Activated CD4-positive, alpha-beta T cell treated with anti-CD3 and anti-CD28 coated beads for 36 hours (primary cell): ENCODE measurements at regions not wholly inside any gene's neighbourhood (a gene's known extent, or its start where the extent isn't known, plus 50 kb on each side); places are given as distances from the start of the nearest gene placed in this dataset.
"Not testable (repeated sequence)": the region's sequence is repeated elsewhere in the genome, so short reads cannot be mapped to it uniquely, and the experiment has no call there.

Source experiments
- ATAC-seq: fragments of 200-7000 bp; cut with Tn5 transposase; one replicate; pipeline ENCODE4 v1.10.0; 2021; ENCODE audit warnings: mild to moderate bottlenecking, moderate library complexity
- CTCF ChIA-PET: fragments of 350-600 bp; sonication (Branson Sonifier 250); formaldehyde crosslinking; loops from one replicate; lab custom pipeline; 2021; ENCODE audit warnings: antibody characterized with exemption; lab: Charles Lee
- POLR2A ChIA-PET: fragments of 350-600 bp; sonication (Branson Sonifier 250); formaldehyde crosslinking; loops from one replicate; lab custom pipeline; 2021; ENCODE audit warnings: antibody characterized with exemption, inconsistent platforms; lab: Charles Lee
- DNase-seq: peaks from one replicate; pipeline ENCODE4 v3.0.0-alpha.2; 2020
- H3K27ac Mint-ChIP-seq: one replicate; pipeline ENCODE4 v1.8.0; 2021; ENCODE audit warnings: mixed read lengths
- H3K27me3 Mint-ChIP-seq: one replicate; pipeline ENCODE4 v1.8.0; 2021; ENCODE audit warnings: mixed read lengths
- H3K36me3 Mint-ChIP-seq: one replicate; pipeline ENCODE4 v1.8.0; 2021; ENCODE audit warnings: low read depth, mixed read lengths
- H3K4me1 Mint-ChIP-seq: one replicate; pipeline ENCODE4 v1.8.0; 2021; ENCODE audit warnings: mixed read lengths
- H3K4me3 Mint-ChIP-seq: one replicate; pipeline ENCODE4 v1.8.0; 2021; ENCODE audit warnings: mild to moderate bottlenecking, moderate library complexity, mixed read lengths
- H3K9me3 Mint-ChIP-seq: one replicate; pipeline ENCODE4 v1.8.0; 2021; ENCODE audit warnings: low read depth, mixed read lengths
- intact Hi-C, 2 experiments: fragments of 100-400 bp; cut with DNase I in 1 of 2; cut with micrococcal nuclease in 1 of 2; formaldehyde crosslinking; loops; one replicate each; pipeline versions ENCODE4 v1.14.2 to v1.15.1; 2022 to 2024; cut with DNase I, micrococcal nuclease

DNA sequence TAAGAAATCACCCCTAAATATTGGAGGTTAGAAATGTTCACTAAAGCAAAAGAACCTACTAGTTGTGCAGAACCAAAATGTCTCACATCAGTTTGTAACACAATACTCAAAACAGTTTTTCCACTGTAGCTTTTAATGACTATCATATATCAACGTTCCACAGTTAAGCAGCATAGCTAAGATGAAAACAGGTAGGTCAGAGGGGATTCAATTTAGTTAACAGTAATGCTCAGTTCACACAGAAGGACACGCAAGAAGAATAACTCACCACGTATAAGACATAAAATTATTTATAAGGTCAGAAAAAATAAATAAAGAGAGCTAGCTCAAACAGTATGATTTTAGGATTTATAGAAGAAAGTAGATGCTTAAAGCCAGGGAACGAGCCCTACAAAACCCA is 118.9 kb upstream of the CCDC150 start:
- H3K4me3 Mint-ChIP-seq: no peak overlapping the region
- H3K9me3 Mint-ChIP-seq: no peaks in the 10 kb centered on the region
- intact Hi-C loops: no loop called here
- no peaks in the 10 kb centered on the region for H3K36me3 Mint-ChIP-seq
- ChIA-PET POLR2A (no interaction called here), CTCF (interaction anchor here (0.6 kb wide), 1 partner anchor 585 kb away, joined by 3 read pairs; no protein-coding TSS in a partner anchor)
- H3K27me3 Mint-ChIP-seq: no peaks in the 10 kb centered on the region
- ATAC-seq: no peak
- no peak overlapping the region for H3K27ac Mint-ChIP-seq
- H3K4me1 Mint-ChIP-seq: no peaks in the 10 kb centered on the region
- DNase-seq: no peak

DNA sequence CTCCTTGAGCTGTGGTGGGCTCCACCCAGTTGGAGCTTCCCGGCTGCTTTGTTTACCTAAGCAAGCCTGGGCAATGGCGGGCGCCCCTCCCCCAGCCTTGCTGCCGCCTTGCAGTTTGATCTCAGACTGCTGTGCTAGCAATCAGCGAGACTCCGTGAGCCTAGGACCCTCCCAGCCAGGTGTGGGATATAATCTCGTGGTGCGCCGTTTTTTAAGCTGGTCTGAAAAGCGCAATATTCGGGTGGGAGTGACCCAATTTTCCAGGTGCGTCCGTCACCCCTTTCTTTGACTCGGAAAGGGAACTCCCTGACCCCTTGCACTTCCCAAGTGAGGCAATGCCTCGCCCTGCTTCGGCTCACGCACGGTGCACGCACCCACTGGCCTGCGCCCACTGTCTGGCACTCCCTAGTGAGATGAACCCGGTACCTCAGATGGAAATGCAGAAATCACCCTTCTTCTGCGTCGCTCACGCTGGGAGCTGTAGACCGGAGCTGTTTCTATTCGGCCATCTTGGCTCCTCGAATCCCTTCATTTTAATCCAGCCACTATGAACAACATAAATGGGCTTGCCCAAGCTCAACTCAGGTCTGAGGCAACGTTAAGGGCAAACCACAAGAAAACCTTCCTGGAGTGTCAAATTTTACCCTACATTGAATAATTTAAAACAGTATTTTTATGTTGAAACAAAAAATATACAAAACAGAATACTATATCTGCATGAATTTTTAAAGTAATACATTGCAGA is 112.4 kb upstream of the CCDC150 start:
- H3K4me3 Mint-ChIP-seq, H3K27ac Mint-ChIP-seq, CTCF ChIA-PET, ATAC-seq, H3K9me3 Mint-ChIP-seq, DNase-seq, intact Hi-C loops, H3K4me1 Mint-ChIP-seq, POLR2A ChIA-PET, H3K27me3 Mint-ChIP-seq, H3K36me3 Mint-ChIP-seq: not testable (repeated sequence)

DNA sequence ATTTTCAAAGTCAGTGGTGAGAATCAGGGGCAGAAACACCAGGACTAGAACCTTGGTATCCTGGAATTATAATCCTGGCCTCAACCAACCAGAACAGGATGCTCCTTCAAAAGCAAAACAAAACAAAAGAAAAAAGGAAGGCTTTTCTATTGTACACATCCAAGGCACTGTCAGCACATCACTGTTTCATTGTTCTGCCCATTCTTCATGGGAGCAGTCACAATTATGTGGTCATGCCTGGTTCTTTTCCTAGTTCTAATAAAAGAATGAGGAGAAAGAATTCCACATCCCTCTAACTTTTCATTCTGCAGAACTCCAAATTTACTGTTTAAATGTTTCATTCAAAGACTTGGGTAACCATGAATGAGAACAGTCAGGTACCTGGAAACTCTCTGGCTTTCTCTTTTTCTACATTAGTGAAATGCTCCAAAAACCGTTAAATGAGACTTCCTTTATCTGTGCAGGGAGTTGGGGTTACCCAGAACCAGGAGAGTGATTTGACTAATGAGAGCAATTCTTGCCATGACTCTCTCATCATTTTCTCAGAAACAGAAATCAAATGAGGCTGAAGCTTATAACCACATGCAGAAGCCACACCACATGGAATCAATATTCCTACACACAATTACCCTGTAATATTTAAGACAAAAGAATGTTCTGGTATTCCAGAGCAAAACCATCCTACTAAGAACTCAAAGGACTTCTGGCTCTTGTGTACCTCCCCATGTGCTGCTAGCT is 110.9 kb upstream of the CCDC150 start:
- H3K9me3 Mint-ChIP-seq: no peaks in the 10 kb centered on the region
- peaks cover 8% of the 10 kb centered on the region for H3K27me3 Mint-ChIP-seq
- H3K4me3 Mint-ChIP-seq: no peak overlapping the region
- intact Hi-C loops: no loop called here
- no peak overlapping the region for H3K27ac Mint-ChIP-seq
- ChIA-PET POLR2A (no interaction called here), CTCF (no interaction called here)
- ATAC-seq: peak; percentile 39
- H3K4me1 Mint-ChIP-seq: no peaks in the 10 kb centered on the region
- H3K36me3 Mint-ChIP-seq: no peaks in the 10 kb centered on the region
- no peak for DNase-seq

DNA sequence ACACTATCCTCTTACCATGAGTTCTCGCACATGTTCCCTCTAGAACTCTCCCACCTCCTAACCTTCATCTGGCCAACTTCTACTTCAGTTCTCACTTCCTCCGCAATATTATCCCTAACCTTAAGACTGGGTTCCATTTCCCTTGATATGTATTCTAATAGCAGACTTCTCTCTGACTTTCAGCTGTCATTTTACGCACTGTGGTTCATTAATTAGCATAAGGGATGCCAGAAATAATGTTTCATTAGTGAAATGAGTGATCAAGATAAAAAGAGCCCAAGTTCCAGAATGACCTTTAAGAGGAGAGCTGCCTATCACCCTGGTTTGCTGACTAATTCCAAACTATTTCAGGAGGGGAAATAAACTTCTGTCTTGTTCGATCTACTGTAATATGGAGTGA is 108.6 kb upstream of the CCDC150 start:
- no peaks in the 10 kb centered on the region for H3K9me3 Mint-ChIP-seq
- ChIA-PET CTCF (no interaction called here), POLR2A (no interaction called here)
- intact Hi-C loops: no loop called here
- H3K4me1 Mint-ChIP-seq: no peaks in the 10 kb centered on the region
- peaks cover 11% of the 10 kb centered on the region for H3K27me3 Mint-ChIP-seq
- DNase-seq (no peak), ATAC-seq (peak; percentile 42)
- H3K4me3 Mint-ChIP-seq: no peak overlapping the region
- no peaks in the 10 kb centered on the region for H3K36me3 Mint-ChIP-seq
- H3K27ac Mint-ChIP-seq: no peak overlapping the region

DNA sequence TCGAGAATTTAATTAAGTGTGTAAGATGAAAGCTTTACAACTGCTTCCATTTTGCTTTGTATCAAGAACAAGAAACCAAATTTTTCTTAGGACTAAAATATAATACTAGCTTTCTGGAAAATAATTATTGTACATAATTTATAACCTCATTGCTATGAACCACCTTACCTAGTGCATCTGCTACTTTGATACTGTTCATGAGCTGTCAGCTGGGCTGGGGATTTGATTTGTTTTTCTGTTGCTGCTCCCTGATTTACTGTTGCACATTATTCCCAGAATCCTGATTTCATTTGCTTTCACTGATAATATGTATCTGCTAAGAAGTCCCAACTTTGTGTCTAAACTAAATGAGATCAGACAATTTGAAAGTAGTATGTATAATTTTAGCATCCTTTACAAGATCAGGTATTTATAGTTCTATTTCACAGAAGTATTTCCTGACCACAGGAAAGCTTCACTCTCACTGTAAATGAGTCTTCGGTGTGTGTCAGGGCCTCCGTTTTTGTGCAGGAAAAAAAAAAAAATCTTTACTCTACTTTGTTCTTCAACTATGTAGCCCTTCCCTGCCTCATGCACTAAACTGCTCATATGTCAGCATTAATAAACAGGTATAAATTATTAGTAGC is 105.6 kb upstream of the CCDC150 start:
- no peak overlapping the region for H3K4me3 Mint-ChIP-seq
- no peaks in the 10 kb centered on the region for H3K36me3 Mint-ChIP-seq
- intact Hi-C loops: no loop called here
- H3K9me3 Mint-ChIP-seq: no peaks in the 10 kb centered on the region
- H3K4me1 Mint-ChIP-seq: no peaks in the 10 kb centered on the region
- ChIA-PET CTCF (no interaction called here), POLR2A (no interaction called here)
- no peak for ATAC-seq
- DNase-seq: no peak
- H3K27me3 Mint-ChIP-seq: peaks cover 7% of the 10 kb centered on the region
- no peak overlapping the region for H3K27ac Mint-ChIP-seq

DNA sequence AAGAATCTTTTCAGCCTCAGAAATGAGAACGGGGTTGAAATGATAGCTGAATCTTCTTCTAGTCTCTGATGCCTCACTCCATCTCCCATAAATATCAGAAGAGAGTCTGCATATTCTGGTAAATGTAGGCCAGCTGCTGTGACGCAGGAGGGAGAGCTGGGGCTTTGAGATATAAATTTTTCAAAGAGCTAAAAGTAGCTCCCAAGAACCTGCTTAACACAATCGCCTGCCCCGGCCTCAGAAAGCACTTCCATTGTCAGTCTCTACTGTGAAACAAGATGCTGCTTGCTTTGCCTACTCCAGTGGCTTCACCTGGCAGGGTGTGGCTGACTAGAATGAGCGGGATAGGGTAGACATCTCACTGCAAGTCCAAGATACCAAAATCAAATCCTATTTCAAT is 105.0 kb upstream of the CCDC150 start:
- ATAC-seq (no peak), DNase-seq (no peak)
- intact Hi-C loops: no loop called here
- Mint-ChIP-seq H3K27ac (no peak overlapping the region), H3K27me3 (peaks cover 7% of the 10 kb centered on the region), H3K4me3 (no peak overlapping the region), H3K4me1 (no peaks in the 10 kb centered on the region), H3K36me3 (no peaks in the 10 kb centered on the region), H3K9me3 (no peaks in the 10 kb centered on the region)
- POLR2A ChIA-PET: no interaction called here
- CTCF ChIA-PET: no interaction called here

DNA sequence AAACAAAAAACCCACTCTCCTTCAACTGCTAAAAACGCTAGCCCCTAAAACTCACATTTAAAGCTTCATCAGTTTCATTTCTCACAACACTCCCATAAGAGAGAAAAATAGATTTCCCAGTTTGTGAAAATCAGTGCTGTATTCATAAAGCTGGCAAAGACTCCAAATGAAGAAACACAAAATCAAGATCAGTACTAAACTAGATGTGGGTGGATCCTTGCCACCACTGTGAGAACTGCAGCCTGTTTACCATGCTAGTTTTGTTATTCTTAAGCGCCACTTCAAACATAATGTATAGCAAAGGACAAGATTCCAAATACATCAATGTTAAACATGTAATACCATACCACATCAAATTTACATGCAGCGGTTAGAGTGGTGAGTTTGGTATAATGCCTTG is 104.5 kb upstream of the CCDC150 start:
- DNase-seq (no peak), ATAC-seq (no peak)
- ChIA-PET POLR2A (no interaction called here), CTCF (no interaction called here)
- Mint-ChIP-seq H3K27me3 (peaks cover 7% of the 10 kb centered on the region), H3K27ac (no peak overlapping the region), H3K36me3 (no peaks in the 10 kb centered on the region), H3K4me1 (no peaks in the 10 kb centered on the region), H3K9me3 (no peaks in the 10 kb centered on the region), H3K4me3 (no peak overlapping the region)
- intact Hi-C loops: no loop called here

DNA sequence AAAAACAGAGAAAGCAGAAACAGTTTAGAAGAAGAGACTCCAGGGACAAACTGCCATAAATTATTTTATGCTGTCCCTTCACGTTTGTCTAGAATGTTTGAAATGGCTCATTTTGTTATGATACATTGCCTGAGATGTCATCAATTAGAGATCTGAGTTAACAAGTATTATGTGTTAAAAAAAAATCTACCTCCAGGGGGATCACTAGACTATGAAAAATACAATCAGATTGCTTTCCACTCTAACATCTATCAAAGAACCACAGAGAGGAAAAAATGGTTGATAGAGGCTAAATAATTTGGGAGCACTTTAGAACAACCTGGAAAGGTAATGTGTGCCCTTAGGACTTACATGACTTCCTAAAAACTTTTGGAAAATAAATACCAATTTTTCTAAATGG is 103.8 kb upstream of the CCDC150 start:
- DNase-seq (no peak), ATAC-seq (no peak)
- Mint-ChIP-seq H3K4me1 (no peaks in the 10 kb centered on the region), H3K4me3 (no peak overlapping the region), H3K27me3 (peaks cover 7% of the 10 kb centered on the region), H3K27ac (no peak overlapping the region), H3K36me3 (no peaks in the 10 kb centered on the region), H3K9me3 (no peaks in the 10 kb centered on the region)
- ChIA-PET CTCF (no interaction called here), POLR2A (no interaction called here)
- intact Hi-C loops: no loop called here

DNA sequence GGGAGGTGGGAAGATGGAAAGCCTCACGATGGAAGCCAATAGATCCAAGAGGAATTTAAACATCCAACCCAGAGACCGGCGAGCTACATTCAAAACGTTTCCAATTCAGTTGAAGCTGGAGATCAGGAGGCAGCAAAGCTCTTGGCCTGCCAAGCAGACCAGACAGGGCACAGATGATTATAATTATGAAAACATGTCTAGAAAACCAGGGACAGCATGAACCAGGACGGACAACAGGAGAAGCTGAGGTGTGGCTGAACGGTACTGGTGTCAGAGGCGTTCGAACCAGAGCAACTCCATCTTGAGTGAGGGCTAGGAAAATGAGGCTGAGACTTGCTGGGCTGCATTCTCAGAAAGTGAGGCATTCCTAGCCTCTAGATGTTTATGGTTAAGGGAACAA is 102.2 kb upstream of the CCDC150 start:
- POLR2A ChIA-PET: no interaction called here
- CTCF ChIA-PET: no interaction called here
- Mint-ChIP-seq H3K27me3 (peaks cover 4% of the 10 kb centered on the region), H3K9me3 (no peaks in the 10 kb centered on the region), H3K4me3 (no peak overlapping the region), H3K36me3 (no peaks in the 10 kb centered on the region), H3K27ac (no peak overlapping the region), H3K4me1 (no peaks in the 10 kb centered on the region)
- intact Hi-C loops: no loop called here
- no peak for ATAC-seq
- no peak for DNase-seq

DNA sequence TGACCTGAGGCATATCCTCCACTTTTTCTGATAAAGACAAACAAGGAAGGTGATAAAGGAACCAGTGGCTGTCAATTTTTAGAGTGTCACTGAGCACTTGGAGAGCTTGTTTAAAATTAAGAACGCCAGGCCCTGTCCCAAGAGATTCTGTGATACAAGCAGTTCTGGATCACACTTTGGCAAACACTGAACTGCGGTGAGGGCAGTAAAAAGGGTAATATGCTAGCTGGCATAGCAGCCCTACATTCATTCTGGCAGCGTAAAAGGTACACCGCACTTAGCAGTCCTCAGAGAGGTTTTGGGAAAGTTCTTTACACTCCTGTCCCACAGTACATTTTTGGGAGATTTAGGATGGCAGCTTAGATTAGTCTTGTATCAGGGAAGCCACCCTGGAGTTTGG is 101.3 kb upstream of the CCDC150 start:
- H3K9me3 Mint-ChIP-seq: no peaks in the 10 kb centered on the region
- no peak overlapping the region for H3K27ac Mint-ChIP-seq
- DNase-seq (no peak), ATAC-seq (no peak)
- intact Hi-C loops: no loop called here
- no peak overlapping the region for H3K4me3 Mint-ChIP-seq
- no peaks in the 10 kb centered on the region for H3K36me3 Mint-ChIP-seq
- H3K4me1 Mint-ChIP-seq: no peaks in the 10 kb centered on the region
- H3K27me3 Mint-ChIP-seq: peaks cover 4% of the 10 kb centered on the region
- CTCF ChIA-PET: interaction anchor here (0.6 kb wide), 1 partner anchor 419 kb away, joined by 3 read pairs; no protein-coding TSS in a partner anchor
- POLR2A ChIA-PET: interaction anchor here (1.0 kb wide), 1 partner anchor 71 kb away, joined by 3 read pairs; no protein-coding TSS in a partner anchor

DNA sequence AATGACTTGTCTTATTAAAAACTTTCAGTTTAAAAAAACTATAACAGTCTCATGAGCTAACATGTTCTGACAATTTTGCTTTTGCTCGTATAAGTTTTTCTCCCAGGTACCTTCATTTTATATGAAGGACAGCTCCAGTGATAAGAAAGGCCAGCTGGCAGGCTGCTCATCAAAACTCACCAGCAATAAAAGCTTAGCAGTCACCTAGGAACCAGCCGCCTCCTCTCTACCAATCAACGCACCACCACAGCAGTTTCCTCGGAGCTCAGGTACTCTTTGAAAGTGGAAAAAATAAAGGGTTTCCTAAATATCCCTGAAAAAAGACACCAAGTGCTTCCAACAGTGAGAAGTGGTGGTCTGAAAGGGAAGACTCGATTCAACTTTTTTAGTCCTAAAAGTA is 100.9 kb upstream of the CCDC150 start:
- Mint-ChIP-seq H3K4me1 (no peaks in the 10 kb centered on the region), H3K27me3 (peaks cover 4% of the 10 kb centered on the region), H3K27ac (no peak overlapping the region), H3K4me3 (no peak overlapping the region), H3K9me3 (no peaks in the 10 kb centered on the region), H3K36me3 (no peaks in the 10 kb centered on the region)
- ATAC-seq (no peak), DNase-seq (no peak)
- POLR2A ChIA-PET: interaction anchor here (1.0 kb wide), 1 partner anchor 72 kb away, joined by 3 read pairs; no protein-coding TSS in a partner anchor
- intact Hi-C loops: no loop called here
- CTCF ChIA-PET: no interaction called here
